Trophoblast cell (in vitro differentiated cells and primary cell): ENCODE measurements at regions not wholly inside any gene's neighbourhood (a gene's known extent, or its start where the extent isn't known, plus 50 kb on each side); places are given as distances from the start of the nearest gene placed in this dataset.

Source experiments
- DNase-seq, 2 donors: peaks; one replicate each; pipeline ENCODE4 v3.0.0-alpha.2; 2016
- H2AFZ ChIP-seq: 2 replicates; pipeline ENCODE4 v1.6.1; 2013; ENCODE audit warnings: low read length, moderate library complexity, mild to moderate bottlenecking; ENCODE audit not compliant: insufficient read depth, poor library complexity
- H2AK5ac ChIP-seq: 2 replicates; pipeline ENCODE4 v1.6.1; 2013; ENCODE audit warnings: mild to moderate bottlenecking, low read length
- H2BK120ac ChIP-seq: 2 replicates; pipeline ENCODE4 v1.6.1; 2013; ENCODE audit warnings: low read length, mild to moderate bottlenecking, moderate library complexity; ENCODE audit not compliant: insufficient read depth, poor library complexity
- H2BK12ac ChIP-seq: 2 replicates; pipeline ENCODE4 v1.6.1; 2013; ENCODE audit warnings: mild to moderate bottlenecking, low read length, moderate library complexity
- H2BK5ac ChIP-seq: 2 replicates; pipeline ENCODE4 v1.6.1; 2013; ENCODE audit warnings: low read length, low read depth, moderate library complexity, mild to moderate bottlenecking; ENCODE audit not compliant: poor library complexity
- H3K14ac ChIP-seq: 2 replicates; pipeline ENCODE4 v1.6.1; 2013; ENCODE audit warnings: mild to moderate bottlenecking, low read length
- H3K18ac ChIP-seq: 2 replicates; pipeline ENCODE4 v1.6.1; 2013; ENCODE audit warnings: mild to moderate bottlenecking, low read length
- H3K23ac ChIP-seq: 2 replicates; pipeline ENCODE4 v1.6.1; 2013; ENCODE audit warnings: low read length
- H3K27ac ChIP-seq: 2 replicates; pipeline ENCODE4 v1.5.1; 2013; ENCODE audit warnings: low read depth, mild to moderate bottlenecking, inconsistent platforms, low read length, moderate library complexity
- H3K27me3 ChIP-seq: 2 replicates; pipeline ENCODE4 v1.6.1; 2013; ENCODE audit warnings: inconsistent platforms, mild to moderate bottlenecking, low read length, moderate library complexity; ENCODE audit not compliant: insufficient read depth
- H3K36me3 ChIP-seq, 2 experiments: 1 replicate in 1 of 2; 2 replicates in 1 of 2; pipeline ENCODE4 v1.6.1; 2013; ENCODE audit warnings: low read length in 2 of 2, mild to moderate bottlenecking in 2 of 2, moderate library complexity in 1 of 2; ENCODE audit not compliant: insufficient read depth in 2 of 2, control insufficient read depth in 1 of 2
- H3K4ac ChIP-seq: 2 replicates; pipeline ENCODE4 v1.6.1; 2013; ENCODE audit warnings: low read depth, mild to moderate bottlenecking, low read length, moderate library complexity
- H3K4me1 ChIP-seq, 2 experiments: 1 replicate in 1 of 2; 2 replicates in 1 of 2; pipeline ENCODE4 v1.6.1; 2013; ENCODE audit warnings: low read length in 2 of 2, mild to moderate bottlenecking in 2 of 2, moderate library complexity in 1 of 2; ENCODE audit not compliant: insufficient read depth in 2 of 2, control insufficient read depth in 1 of 2
- H3K4me2 ChIP-seq: 2 replicates; pipeline ENCODE4 v1.6.1; 2013; ENCODE audit warnings: inconsistent platforms, mild to moderate bottlenecking, low read length, moderate library complexity
- H3K4me3 ChIP-seq: 2 replicates; pipeline ENCODE4 v1.5.1; 2013; ENCODE audit warnings: mild to moderate bottlenecking, low read depth, low read length, inconsistent platforms
- H3K79me1 ChIP-seq: one replicate; pipeline ENCODE4 v1.6.1; 2013; ENCODE audit warnings: low read length
- H3K79me2 ChIP-seq: 2 replicates; pipeline ENCODE4 v1.6.1; 2013; ENCODE audit warnings: low read length, mild to moderate bottlenecking; ENCODE audit not compliant: control insufficient read depth, insufficient read depth, poor library complexity
- H3K9ac ChIP-seq: 2 replicates; pipeline ENCODE4 v1.6.1; 2013; ENCODE audit warnings: mild to moderate bottlenecking, low read length
- H3K9me3 ChIP-seq: 2 replicates; pipeline ENCODE4 v1.6.1; 2013; ENCODE audit warnings: low read depth, mild to moderate bottlenecking, control low read depth, inconsistent platforms, low read length; ENCODE audit not compliant: insufficient read depth
- H4K12ac ChIP-seq: 2 replicates; pipeline ENCODE4 v1.6.1; 2013; ENCODE audit warnings: low read depth, mild to moderate bottlenecking, low read length, moderate library complexity
- H4K8ac ChIP-seq: 2 replicates; pipeline ENCODE4 v1.6.1; 2013; ENCODE audit warnings: low read depth, mild to moderate bottlenecking, low read length, moderate library complexity
- H4K91ac ChIP-seq: one replicate; pipeline ENCODE4 v1.6.1; 2013; ENCODE audit warnings: low read depth, mild to moderate bottlenecking, low read length, moderate library complexity
- WGBS: extraction: QIAGEN DNeasy Blood & Tissue Kit; methylation state at CpG from one replicate; pipeline ENCODE4 v1.1.7; 2013; ENCODE audit warnings: missing lambda C conversion rate; ENCODE audit not compliant: insufficient read length, insufficient coverage; ENCODE audit errors: extremely low coverage; 5-methylcytosine and 5-hydroxymethylcytosine counted together

DNA sequence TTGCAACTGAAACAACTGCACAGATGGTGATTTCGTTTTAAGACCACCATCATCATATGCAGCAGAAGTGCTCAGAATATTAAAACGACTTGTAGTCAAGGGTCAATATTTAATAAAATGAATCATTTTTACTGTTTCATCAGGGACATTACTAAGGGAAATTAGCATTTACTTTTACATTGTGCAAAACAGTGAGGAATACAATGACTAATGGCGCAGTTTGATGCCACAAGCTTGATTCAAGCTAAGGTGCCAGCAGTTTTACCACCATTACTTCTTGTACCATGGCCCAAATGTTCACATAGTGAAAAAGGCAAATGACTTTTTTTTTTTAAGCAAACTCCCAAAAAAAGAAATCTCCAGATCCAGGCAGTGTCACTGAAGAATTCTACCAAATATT, 277.4 kb upstream of the CHRNA7 start:
- Histone ChIP-seq H2BK12ac (no peak overlapping the region), H4K91ac (no peak overlapping the region), H2AK5ac (no peak overlapping the region), H3K4me2 (no peak overlapping the region), H3K9ac (no peak overlapping the region), H3K4me3 (no peak overlapping the region), H3K4ac (no peak overlapping the region), H4K12ac (no peak overlapping the region), H2BK5ac (no peak overlapping the region), H3K79me2 (no peaks in the 10 kb centered on the region), H3K23ac (no peak overlapping the region), H3K18ac (no peak overlapping the region), H2BK120ac (no peak overlapping the region), H3K14ac (no peak overlapping the region), H3K27ac (no peak overlapping the region), H3K4me1 (no peaks in the 10 kb centered on the region), H3K9me3 (no peaks in the 10 kb centered on the region), H3K36me3 (no peaks in the 10 kb centered on the region), H3K79me1 (no peaks in the 10 kb centered on the region), H4K8ac (no peak overlapping the region), H2AFZ (no peak overlapping the region), H3K27me3 (no peaks in the 10 kb centered on the region)
- DNase-seq, result no peak
- no CpG with 5 or more reads among the region's 3 CpGs for WGBS

- no peak overlapping the region for H3K18ac ChIP-seq
- H3K79me2 ChIP-seq, result no peaks in the 10 kb centered on the region
- no peak overlapping the region for H3K27ac ChIP-seq
- H3K4me2 ChIP-seq, result no peak overlapping the region
- no peak overlapping the region for H2AFZ ChIP-seq
- no peak overlapping the region for H3K4ac ChIP-seq
- no peak for DNase-seq
- H3K9me3 ChIP-seq, result no peaks in the 10 kb centered on the region
- H2BK120ac ChIP-seq, result no peak overlapping the region
- no peak overlapping the region for H2BK12ac ChIP-seq
- WGBS, result no CpG with 5 or more reads among the region's 5 CpGs
- peaks cover 0 to 2% of the 10 kb centered on the region in 2 experiments for H3K4me1 ChIP-seq
- no peak overlapping the region for H3K4me3 ChIP-seq
- no peak overlapping the region for H3K9ac ChIP-seq
- no peak overlapping the region for H2AK5ac ChIP-seq
- no peak overlapping the region for H3K23ac ChIP-seq
- H4K8ac ChIP-seq, result no peak overlapping the region
- H2BK5ac ChIP-seq, result no peak overlapping the region
- no peak overlapping the region for H3K14ac ChIP-seq
- H4K12ac ChIP-seq, result no peak overlapping the region
- no peaks in the 10 kb centered on the region for H3K36me3 ChIP-seq
- no peaks in the 10 kb centered on the region for H3K79me1 ChIP-seq
- H3K27me3 ChIP-seq, result no peaks in the 10 kb centered on the region
- H4K91ac ChIP-seq, result no peak overlapping the region
These were observed 272.2 kb upstream of the CHRNA7 start for GRCh38 chr15:31758126-31758525.

DNA sequence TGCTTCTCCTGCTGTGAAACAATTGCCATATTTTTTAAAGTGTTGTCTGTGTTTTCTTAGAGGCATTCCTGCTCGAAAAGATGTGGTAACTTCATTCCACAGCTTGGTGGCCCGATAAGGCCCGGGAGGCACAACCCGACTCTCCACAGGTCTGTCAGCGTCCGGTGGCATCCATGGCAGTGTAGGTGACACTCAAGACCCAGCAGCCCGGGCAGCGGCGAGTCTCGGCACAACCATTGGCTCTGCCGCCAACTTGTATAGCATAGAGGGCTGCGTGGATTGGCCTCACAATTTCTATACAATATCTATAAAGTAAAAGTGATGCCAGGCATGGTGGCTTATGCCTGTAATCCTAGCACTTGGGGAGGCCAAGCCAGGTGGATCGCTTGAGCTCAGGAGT, 262.3 kb upstream of the CHRNA7 start:
- no peak overlapping the region for H3K18ac ChIP-seq
- no peak overlapping the region for H2BK5ac ChIP-seq
- H4K91ac ChIP-seq, result no peak overlapping the region
- no peak for DNase-seq
- no peak overlapping the region for H3K14ac ChIP-seq
- H3K9me3 ChIP-seq, result no peaks in the 10 kb centered on the region
- H3K23ac ChIP-seq, result no peak overlapping the region
- H3K27ac ChIP-seq, result no peak overlapping the region
- no peaks in the 10 kb centered on the region for H3K79me2 ChIP-seq
- H4K8ac ChIP-seq, result no peak overlapping the region
- H3K27me3 ChIP-seq, result no peaks in the 10 kb centered on the region
- no peaks in the 10 kb centered on the region for H3K4me1 ChIP-seq
- no peaks in the 10 kb centered on the region for H3K36me3 ChIP-seq
- H3K4me3 ChIP-seq, result no peak overlapping the region
- H2BK12ac ChIP-seq, result no peak overlapping the region
- H2AFZ ChIP-seq, result no peak overlapping the region
- no peak overlapping the region for H3K9ac ChIP-seq
- no peak overlapping the region for H4K12ac ChIP-seq
- no peak overlapping the region for H2AK5ac ChIP-seq
- no CpG with 5 or more reads among the region's 13 CpGs for WGBS
- no peak overlapping the region for H2BK120ac ChIP-seq
- no peaks in the 10 kb centered on the region for H3K79me1 ChIP-seq
- no peak overlapping the region for H3K4me2 ChIP-seq
- no peak overlapping the region for H3K4ac ChIP-seq

GRCh38 chr15:31774045-31774444, 256.3 kb upstream of the CHRNA7 start:
- Histone ChIP-seq H3K4me1 (no peaks in the 10 kb centered on the region), H3K23ac (no peak overlapping the region), H3K79me2 (no peaks in the 10 kb centered on the region), H3K4me2 (no peak overlapping the region), H2AK5ac (no peak overlapping the region), H3K9ac (no peak overlapping the region), H3K27me3 (no peaks in the 10 kb centered on the region), H3K4ac (no peak overlapping the region), H2AFZ (no peak overlapping the region), H2BK5ac (no peak overlapping the region), H4K91ac (no peak overlapping the region), H3K79me1 (no peaks in the 10 kb centered on the region), H4K12ac (no peak overlapping the region), H3K27ac (no peak overlapping the region), H3K14ac (no peak overlapping the region), H3K9me3 (no peaks in the 10 kb centered on the region), H4K8ac (no peak overlapping the region), H2BK120ac (no peak overlapping the region), H3K36me3 (no peaks in the 10 kb centered on the region), H3K4me3 (no peak overlapping the region), H2BK12ac (no peak overlapping the region), H3K18ac (no peak overlapping the region)
- WGBS, result no CpG with 5 or more reads among the region's 5 CpGs
- no peak for DNase-seq
